ENCODE measurements at regions not wholly inside any gene's neighbourhood (a gene's known extent, or its start where the extent isn't known, plus 50 kb on each side); places are given as distances from the start of the nearest gene placed in this dataset.

DNA sequence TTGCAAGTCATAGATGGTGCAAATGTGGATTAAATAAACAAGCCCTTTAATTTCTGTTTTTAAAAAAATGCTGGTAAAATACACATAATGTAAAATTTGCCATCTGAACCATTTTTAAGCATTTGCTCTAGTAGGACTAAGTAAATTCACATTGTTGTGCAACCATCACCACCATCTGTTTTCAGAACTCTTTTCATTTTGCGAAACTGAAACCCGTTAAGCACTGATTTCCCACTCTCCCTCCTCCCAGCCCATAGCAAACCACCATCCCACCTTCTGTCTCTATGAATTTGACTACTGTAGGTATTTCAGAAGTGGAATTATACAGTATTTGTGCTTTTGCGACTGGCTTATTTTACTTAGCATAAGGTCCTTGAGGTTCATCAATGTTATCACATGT, 103.3 kb upstream of the CNTLN start:
- Histone ChIP-seq H3K4me1 (no peaks in the 10 kb centered on the region), H3K27ac (no peak overlapping the region), H3K27me3 (no peaks in the 10 kb centered on the region), H3K36me3 (no peaks in the 10 kb centered on the region), H3K9me3 (peaks cover 0 to 6% of the 10 kb centered on the region in 2 donors), H3K4me3 (no peak overlapping the region)
- TF ChIP-seq, protein P1, sequence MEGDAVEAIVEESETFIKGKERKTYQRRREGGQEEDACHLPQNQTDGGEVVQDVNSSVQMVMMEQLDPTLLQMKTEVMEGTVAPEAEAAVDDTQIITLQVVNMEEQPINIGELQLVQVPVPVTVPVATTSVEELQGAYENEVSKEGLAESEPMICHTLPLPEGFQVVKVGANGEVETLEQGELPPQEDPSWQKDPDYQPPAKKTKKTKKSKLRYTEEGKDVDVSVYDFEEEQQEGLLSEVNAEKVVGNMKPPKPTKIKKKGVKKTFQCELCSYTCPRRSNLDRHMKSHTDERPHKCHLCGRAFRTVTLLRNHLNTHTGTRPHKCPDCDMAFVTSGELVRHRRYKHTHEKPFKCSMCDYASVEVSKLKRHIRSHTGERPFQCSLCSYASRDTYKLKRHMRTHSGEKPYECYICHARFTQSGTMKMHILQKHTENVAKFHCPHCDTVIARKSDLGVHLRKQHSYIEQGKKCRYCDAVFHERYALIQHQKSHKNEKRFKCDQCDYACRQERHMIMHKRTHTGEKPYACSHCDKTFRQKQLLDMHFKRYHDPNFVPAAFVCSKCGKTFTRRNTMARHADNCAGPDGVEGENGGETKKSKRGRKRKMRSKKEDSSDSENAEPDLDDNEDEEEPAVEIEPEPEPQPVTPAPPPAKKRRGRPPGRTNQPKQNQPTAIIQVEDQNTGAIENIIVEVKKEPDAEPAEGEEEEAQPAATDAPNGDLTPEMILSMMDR (IDR thresholded peaks at IDR 0.05) = no peak
- no peak for DNase-seq (ENCODE audit: low spot score)

- DNase-seq (ENCODE audit: low spot score) = no peak
- TF ChIP-seq, protein P1 (IDR thresholded peaks at IDR 0.05) = no peak
- Histone ChIP-seq H3K4me3 (no peak overlapping the region), H3K27ac (no peak overlapping the region), H3K27me3 (no peaks in the 10 kb centered on the region), H3K9me3 (peaks cover 0 to 14% of the 10 kb centered on the region in 2 donors), H3K4me1 (no peaks in the 10 kb centered on the region), H3K36me3 (no peaks in the 10 kb centered on the region)
Observed at GRCh38 chr9:17025281-17025680, 109.6 kb upstream of the CNTLN start.

GRCh38 chr9:17024129-17024528, 110.7 kb upstream of the CNTLN start:
- H3K27me3 ChIP-seq = no peaks in the 10 kb centered on the region
- no peak overlapping the region for H3K27ac ChIP-seq
- no peaks in the 10 kb centered on the region for H3K4me1 ChIP-seq
- peaks cover 0 to 14% of the 10 kb centered on the region in 2 donors for H3K9me3 ChIP-seq
- H3K4me3 ChIP-seq = no peak overlapping the region
- TF ChIP-seq, protein P1 (IDR thresholded peaks at IDR 0.05) = no peak
- no peak for DNase-seq (ENCODE audit: low spot score)
- H3K36me3 ChIP-seq = no peaks in the 10 kb centered on the region

- H3K9me3 ChIP-seq = peaks cover 0 to 14% of the 10 kb centered on the region in 2 donors
- TF ChIP-seq, protein P1 (IDR thresholded peaks at IDR 0.05) = no peak
- no peaks in the 10 kb centered on the region for H3K27me3 ChIP-seq
- H3K36me3 ChIP-seq = no peaks in the 10 kb centered on the region
- no peaks in the 10 kb centered on the region for H3K4me1 ChIP-seq
- H3K27ac ChIP-seq = no peak overlapping the region
- no peak for DNase-seq (ENCODE audit: low spot score)
- H3K4me3 ChIP-seq = no peak overlapping the region
Observed at GRCh38 chr9:17021387-17021970, 113.4 kb upstream of the CNTLN start.

GRCh38 chr9:17019398-17019797, 115.4 kb upstream of the CNTLN start:
- no peaks in the 10 kb centered on the region for H3K27me3 ChIP-seq
- no peak overlapping the region for H3K4me3 ChIP-seq
- no peaks in the 10 kb centered on the region for H3K4me1 ChIP-seq
- TF ChIP-seq, protein P1 (IDR thresholded peaks at IDR 0.05) = no peak
- DNase-seq (ENCODE audit: low spot score) = no peak
- H3K27ac ChIP-seq = no peak overlapping the region
- H3K9me3 ChIP-seq = peaks cover 0 to 9% of the 10 kb centered on the region in 2 donors
- H3K36me3 ChIP-seq = no peaks in the 10 kb centered on the region
